ENCODE measurements at regions not wholly inside any gene's neighbourhood (a gene's known extent, or its start where the extent isn't known, plus 50 kb on each side); places are given as distances from the start of the nearest gene placed in this dataset.

- no peak for ATAC-seq (ENCODE audit: low read depth)
- dilution Hi-C loops (cut with HindIII; ENCODE audit: low sequenced_read_pairs, unreplicated experiment): no loop called here
- H2AFZ ChIP-seq (replicated peaks; ENCODE audit: low read length, poor library complexity): no peak overlapping the region
- H2BK20ac ChIP-seq (ENCODE audit: low read depth, low read length): no peak overlapping the region
- no peak overlapping the region for H3K18ac ChIP-seq (ENCODE audit: low read depth, low read length)
- no peak overlapping the region for H2AK5ac ChIP-seq (ENCODE audit: low read depth, low read length)
- no peak overlapping the region for H3K9ac ChIP-seq (ENCODE audit: low read depth, low read length)
- no peaks in the 10 kb centered on the region for H3K9me1 ChIP-seq (ENCODE audit: insufficient read depth, low read length)
- H3K23ac ChIP-seq (ENCODE audit: low read depth, low read length): no peak overlapping the region
- H3K79me1 ChIP-seq (ENCODE audit: low read depth in 1 of 2, low read length in 2 of 2): no peaks in the 10 kb centered on the region
- no peak overlapping the region for H3K27ac ChIP-seq (ENCODE audit: insufficient read depth, low read length)
- no peak overlapping the region for H4K8ac ChIP-seq (ENCODE audit: low read depth in 2 of 2, low read length in 2 of 2)
- no peak overlapping the region for H2BK15ac ChIP-seq (ENCODE audit: low read depth, low read length)
- no peak overlapping the region for H3K56ac ChIP-seq (ENCODE audit: extremely low read depth, insufficient read depth, low read length)
- no peaks in the 10 kb centered on the region for H3K36me3 ChIP-seq (ENCODE audit: control insufficient read depth, insufficient read depth, low read length)
- H2BK5ac ChIP-seq (ENCODE audit: low read depth, low read length, poor library complexity, severe bottlenecking): no peak overlapping the region
- H3K4me1 ChIP-seq (ENCODE audit: control insufficient read depth, insufficient read depth, low read length): no peaks in the 10 kb centered on the region
- H2BK120ac ChIP-seq (ENCODE audit: low read depth, low read length): no peak overlapping the region
- in situ Hi-C loops (cut with MboI; ENCODE audit: low sequenced_read_pairs): no loop called here
- H4K20me1 ChIP-seq (ENCODE audit: insufficient read depth, low read length): no peaks in the 10 kb centered on the region
- no peak overlapping the region for H3K4ac ChIP-seq (ENCODE audit: low read depth, low read length)
- H3K4me3 ChIP-seq (ENCODE audit: insufficient read depth, low read depth, low read length): no peak overlapping the region
- no peak overlapping the region for H3K4me2 ChIP-seq (ENCODE audit: low read depth, low read length)
- intact Hi-C loops (cut with micrococcal nuclease): no loop called here
- ChIA-PET CTCF (interaction anchor here (0.6 kb wide), 1 partner anchor 57 kb away, joined by 7 read pairs; no protein-coding TSS in a partner anchor), POLR2A (ENCODE audit: unreplicated experiment) (no interaction called here)
- H3K9me3 ChIP-seq (ENCODE audit: control insufficient read depth, insufficient read depth, low read length): no peaks in the 10 kb centered on the region
- no peak overlapping the region for H4K91ac ChIP-seq (ENCODE audit: insufficient read depth, low read depth, low read length)
- H3K27me3 ChIP-seq (ENCODE audit: control insufficient read depth, insufficient read depth, low read length): no peaks in the 10 kb centered on the region
- WGBS, 2 experiments (ENCODE audit: extremely low coverage in 2 of 2, insufficient read length in 1 of 2): no CpG with 5 or more reads among the region's 3 CpGs
- TF ChIP-seq RAD21 (IDR thresholded peaks at IDR 0.05; ENCODE audit: low read length) (no peak), SMC3 (IDR thresholded peaks at IDR 0.05; ENCODE audit: low read depth, low read length) (no peak), RFX5 (IDR thresholded peaks at IDR 0.05; ENCODE audit: low read depth, low read length) (no peak), CTCF (conservative IDR thresholded peaks at IDR 0.05; ENCODE audit: low read depth, low read length) (no peak), ELK1 (IDR thresholded peaks at IDR 0.05; ENCODE audit: borderline replicate concordance, low read depth, low read length) (no peak), MAFK (IDR thresholded peaks at IDR 0.05; ENCODE audit: low read depth, low read length) (no peak), NFE2L2 (IDR thresholded peaks at IDR 0.05; ENCODE audit: low read depth, low read length) (no peak), CHD1 (IDR thresholded peaks at IDR 0.05; ENCODE audit: low read depth, low read length) (no peak), MAZ (IDR thresholded peaks at IDR 0.05; ENCODE audit: borderline replicate concordance, low read depth, low read length) (no peak), CEBPB (IDR thresholded peaks at IDR 0.05; ENCODE audit: low read depth, low read length) (no peak), BHLHE40 (IDR thresholded peaks at IDR 0.05; ENCODE audit: low read depth, low read length) (no peak), RCOR1 (IDR thresholded peaks at IDR 0.05; ENCODE audit: insufficient replicate concordance, low read length) (no peak)
- TF ChIP-seq, protein P1, sequence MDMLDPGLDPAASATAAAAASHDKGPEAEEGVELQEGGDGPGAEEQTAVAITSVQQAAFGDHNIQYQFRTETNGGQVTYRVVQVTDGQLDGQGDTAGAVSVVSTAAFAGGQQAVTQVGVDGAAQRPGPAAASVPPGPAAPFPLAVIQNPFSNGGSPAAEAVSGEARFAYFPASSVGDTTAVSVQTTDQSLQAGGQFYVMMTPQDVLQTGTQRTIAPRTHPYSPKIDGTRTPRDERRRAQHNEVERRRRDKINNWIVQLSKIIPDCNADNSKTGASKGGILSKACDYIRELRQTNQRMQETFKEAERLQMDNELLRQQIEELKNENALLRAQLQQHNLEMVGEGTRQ (IDR thresholded peaks at IDR 0.05; ENCODE audit: low read depth, low read length): no peak
- BruUV-seq (replicated peaks): no TSS peak
- H2AK9ac ChIP-seq (replicated peaks; ENCODE audit: low read depth, low read length, poor library complexity): no peak overlapping the region
- no peak for DNase-seq
- no peak overlapping the region for H3K14ac ChIP-seq (replicated peaks; ENCODE audit: low read depth, low read length)
- H4K5ac ChIP-seq (ENCODE audit: low read depth, low read length): no peak overlapping the region
Observed at GRCh38 chr12:107925125-107925524, 150.6 kb downstream of the ASCL4 start.

All from IMR-90 (cell line).